Stimulated activated CD8-positive, alpha-beta memory T cell treated with anti-CD3 and anti-CD28 coated beads, Interleukin-2, amount 100 ng/mL, for 1 hour (primary cell): ENCODE measurements at regions not wholly inside any gene's neighbourhood (a gene's known extent, or its start where the extent isn't known, plus 50 kb on each side); places are given as distances from the start of the nearest gene placed in this dataset.
"Not testable (repeated sequence)": the region's sequence is repeated elsewhere in the genome, so short reads cannot be mapped to it uniquely, and the experiment has no call there.

Experiments
- DNase-seq, 2 donors: peaks; one replicate each; pipeline ENCODE4 v3.0.0-alpha.2; 2020; ENCODE audit warnings: low read depth in 2 of 2

DNA sequence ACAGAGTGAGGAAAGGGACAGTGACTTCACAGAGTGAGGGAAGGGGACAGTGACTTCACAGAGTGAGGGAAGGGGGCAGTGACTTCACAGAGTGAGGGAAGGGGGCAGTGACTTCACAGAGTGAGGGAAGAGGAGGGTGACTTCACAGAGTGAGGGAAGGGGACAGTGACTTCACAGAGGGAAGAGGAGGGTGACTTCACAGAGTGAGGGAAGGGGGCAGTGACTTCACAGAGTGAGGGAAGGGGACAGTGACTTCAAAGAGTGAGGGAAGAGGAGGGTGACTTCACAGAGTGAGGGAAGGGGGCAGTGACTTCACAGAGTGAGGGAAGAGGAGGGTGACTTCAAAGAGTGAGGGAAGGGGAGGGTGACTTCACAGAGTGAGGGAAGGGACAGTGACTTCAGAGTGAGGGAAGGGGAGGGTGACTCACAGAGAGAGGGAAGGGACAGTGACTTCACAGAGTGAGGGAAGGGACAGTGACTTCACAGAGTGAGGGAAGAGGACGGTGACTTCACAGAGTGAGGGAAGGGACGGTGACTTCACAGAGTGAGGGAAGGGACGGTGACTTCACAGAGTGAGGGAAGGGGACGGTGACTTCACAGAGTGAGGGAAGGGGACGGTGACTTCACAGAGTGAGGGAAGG, 142.0 kb upstream of the PITRM1 start:
- DNase-seq: not testable (repeated sequence)

DNA sequence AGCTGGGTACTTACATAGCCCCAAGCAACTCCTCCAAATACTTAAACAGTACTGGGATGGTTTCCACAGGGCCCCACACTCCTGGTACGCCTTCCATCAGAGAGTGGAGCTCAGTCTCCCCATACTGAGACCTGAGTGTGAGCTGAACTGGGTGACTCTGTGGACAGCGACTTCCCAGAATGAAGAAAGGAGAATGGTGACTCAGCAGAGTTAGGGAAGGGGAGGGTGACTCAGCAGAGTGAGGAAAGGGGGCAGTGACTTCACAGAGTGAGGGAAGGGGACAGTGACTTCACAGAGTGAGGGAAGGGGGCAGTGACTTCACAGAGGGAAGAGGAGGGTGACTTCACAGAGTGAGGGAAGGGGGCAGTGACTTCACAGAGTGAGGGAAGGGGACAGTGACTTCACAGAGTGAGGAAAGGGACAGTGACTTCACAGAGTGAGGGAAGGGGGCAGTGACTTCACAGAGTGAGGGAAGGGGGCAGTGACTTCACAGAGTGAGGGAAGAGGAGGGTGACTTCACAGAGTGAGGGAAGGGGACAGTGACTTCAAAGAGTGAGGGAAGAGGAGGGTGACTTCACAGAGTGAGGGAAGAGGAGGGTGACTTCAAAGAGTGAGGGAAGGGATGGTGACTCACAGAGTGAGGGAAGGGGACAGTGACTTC, 141.3 kb upstream of the PITRM1 start:
- not testable (repeated sequence) for DNase-seq

DNA sequence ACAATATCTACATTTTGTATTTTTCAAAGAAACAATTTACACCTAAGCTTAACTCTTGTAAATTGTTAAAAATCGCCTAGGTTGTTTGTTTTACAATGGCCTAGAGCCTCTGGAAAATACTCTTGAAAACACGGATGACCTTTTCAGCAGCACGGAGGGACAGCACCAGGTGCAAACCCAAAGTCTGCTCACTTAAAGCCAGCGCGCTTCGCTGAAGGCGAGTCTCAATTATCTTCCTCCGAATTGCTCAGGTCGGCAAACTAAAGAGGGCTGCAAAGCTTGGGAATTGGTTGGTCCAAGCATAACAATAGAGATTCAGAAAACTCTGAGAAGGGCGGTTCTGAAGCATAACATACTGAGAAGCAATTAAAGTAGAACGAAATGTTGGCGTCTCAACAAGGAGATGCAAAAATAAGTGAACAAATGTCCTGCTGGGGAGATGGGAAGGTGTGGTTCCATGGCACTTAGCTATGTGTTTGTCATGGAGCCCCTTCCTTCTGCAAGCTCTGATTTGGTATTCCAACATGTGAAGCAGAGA, 139.9 kb upstream of the PITRM1 start:
- no peak for DNase-seq

DNA sequence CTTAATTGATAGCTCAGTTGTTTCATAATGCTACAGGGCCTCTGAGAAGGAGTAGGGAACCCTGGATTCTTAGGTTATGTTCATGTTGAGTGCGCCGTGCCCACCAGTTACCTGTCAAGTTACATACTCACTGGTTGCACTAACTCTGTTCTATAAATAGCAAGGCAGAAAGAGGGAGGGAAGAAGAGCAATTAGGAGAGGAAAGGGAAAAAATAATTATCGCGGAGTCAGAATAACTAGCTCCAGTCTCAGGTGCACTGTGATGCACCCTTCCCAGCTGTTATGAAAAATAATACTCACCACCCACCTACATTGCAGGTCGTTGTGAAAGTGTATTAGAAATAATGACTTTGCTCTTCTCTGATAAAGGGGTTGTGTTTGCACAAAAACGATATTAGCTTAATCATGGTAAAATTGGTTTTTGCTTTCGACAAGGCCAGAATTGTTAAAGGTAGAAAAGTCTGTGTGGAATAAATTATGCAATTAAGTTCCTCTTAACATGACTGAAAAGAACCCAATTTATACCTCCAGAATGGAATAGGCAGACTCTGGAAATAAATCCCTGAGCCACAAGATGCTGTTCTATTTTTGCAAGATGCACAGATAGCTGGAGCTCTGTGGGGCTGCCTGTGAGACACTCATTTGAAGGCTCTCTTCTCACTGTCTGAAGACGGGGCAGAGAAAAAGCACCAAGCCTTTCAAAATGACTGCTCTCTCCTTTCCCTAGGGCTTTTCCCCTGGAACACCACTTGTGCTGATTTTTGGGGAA, 137.6 kb upstream of the PITRM1 start:
- no peak for DNase-seq

DNA sequence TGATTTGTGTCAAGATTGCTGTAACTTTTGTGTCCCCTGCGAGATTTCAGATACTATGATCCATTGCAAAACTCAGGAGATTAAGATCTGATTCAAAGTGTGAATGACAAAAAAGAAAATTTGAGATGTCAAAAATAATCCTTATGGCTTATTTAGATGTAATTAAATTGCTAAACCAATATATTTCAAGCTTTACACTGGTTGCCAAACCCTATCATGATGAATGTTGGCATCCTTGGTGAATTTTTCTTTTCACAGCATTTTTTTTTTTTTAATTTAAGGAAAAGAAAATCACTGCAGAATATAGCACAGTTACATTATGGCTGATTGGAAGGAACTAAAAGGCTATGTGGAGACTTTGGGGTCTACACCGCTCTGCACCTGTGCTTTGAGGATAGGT, 133.5 kb upstream of the PITRM1 start:
- no peak for DNase-seq

DNA sequence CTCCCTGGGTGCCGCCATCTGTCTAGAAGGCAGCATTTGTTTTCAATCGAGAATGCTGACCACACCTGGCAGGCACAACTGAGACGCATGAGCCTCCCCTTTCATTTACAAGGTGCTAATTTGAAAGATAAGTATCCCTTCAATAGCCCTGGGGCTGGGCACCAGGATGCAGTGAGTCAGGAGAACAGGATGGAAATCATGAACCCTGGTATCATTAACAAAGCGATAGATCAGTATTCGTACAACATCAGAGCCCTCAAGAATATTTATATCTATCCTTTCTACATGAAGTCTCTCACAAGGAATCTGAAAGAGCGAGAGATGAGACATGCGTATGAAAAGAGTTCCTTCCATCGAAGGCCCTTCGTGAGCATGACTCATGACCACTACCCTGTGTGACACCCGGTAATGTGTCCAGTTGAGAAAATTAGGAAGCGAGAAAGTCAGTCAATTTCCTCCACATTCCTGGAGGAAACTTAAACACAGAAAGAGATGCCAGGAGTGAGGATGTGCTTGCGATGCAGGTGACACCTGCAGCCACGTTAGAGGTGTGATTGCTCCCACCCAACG, 123.1 kb upstream of the PITRM1 start:
- no peak for DNase-seq

DNA sequence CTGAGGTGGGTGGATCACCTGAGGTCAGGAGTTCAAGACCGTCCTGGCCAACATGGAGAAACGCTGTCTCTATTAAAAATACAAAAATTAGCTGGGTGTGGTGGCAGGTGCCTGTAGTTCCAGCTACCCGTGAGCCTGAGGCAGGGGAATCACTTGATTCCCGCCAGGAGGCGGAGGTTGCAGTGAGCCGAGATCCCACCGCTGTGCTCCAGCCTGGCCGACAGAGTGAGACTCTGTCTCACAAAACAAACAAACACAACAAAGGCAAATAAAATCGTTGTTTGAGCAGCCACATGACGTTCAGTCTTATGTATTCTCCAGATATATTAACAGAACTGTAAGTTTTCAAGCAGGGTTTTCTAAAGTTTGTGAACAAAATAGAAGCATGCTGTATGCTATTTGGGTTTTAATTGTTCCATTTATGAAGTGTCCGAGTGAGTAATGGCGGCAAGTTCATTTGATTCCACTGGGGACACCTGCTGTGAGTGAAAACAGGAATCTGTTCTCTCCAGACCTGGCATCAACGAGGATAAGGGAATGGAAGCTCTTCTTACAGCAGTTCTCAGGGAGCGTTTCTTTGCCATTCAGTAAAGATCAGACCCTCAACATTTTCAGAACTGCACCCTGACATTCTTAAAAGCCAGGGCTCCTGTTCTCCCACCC, 122.5 kb upstream of the PITRM1 start:
- DNase-seq: no peak

DNA sequence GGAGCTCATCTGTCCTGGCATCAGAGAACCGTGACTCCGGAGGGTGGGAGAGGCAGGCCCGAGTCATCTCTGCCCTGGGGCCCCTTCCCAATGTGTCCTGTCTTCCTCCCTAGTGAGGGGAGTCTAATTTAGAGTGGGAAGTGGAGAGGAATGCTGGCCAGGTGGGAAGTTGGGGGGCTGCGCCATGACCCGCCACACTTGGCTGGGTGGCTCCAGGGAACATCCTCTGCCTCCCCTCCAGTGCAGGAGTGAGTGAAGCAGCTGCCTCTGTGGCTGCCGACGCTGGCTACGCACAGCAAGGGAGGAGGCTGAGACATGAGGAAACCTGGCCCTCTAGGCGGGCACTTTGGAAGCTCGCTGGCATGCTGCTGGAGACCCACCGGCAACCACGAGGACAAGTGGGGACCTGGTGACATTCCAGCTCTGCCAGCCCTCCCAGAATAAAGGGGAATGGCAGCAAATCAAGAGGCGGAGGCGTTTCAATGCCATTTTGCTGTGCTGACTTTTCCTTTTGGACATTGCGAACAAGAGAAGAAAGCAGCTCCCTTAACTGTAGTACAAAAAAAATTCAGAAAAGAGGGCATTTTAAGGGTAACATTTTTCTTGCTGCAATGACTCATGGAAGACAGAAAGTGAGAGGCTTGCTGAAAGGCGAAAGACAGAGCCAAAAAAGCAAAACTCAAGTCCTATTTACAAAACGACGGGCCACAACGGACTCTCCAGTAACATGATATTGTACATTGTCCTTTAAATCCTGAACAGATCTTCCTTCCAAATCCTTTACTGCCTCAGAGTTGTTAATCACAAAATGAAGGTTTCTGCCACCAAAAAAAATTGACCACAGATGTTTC, 121.2 kb upstream of the PITRM1 start:
- DNase-seq: no peak

DNA sequence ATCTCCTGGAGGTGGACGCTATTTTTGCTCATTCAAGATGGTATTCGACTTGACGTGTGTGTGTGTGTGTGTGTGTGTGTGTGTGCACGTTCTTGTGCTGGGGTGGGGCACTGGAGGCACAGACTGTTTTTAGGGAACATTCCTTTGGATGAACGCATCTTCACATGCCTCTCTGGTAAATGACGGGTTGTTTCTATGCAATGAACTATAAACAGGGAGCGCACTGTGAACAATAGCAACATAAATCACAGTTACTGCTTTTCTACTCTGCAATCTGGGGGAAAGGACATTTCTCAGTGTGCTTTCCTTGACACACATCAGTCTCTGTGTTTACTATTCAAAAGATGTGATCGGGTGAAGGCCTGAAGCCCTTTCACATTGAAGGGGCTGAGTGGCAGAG, 120.1 kb upstream of the PITRM1 start:
- no peak for DNase-seq

DNA sequence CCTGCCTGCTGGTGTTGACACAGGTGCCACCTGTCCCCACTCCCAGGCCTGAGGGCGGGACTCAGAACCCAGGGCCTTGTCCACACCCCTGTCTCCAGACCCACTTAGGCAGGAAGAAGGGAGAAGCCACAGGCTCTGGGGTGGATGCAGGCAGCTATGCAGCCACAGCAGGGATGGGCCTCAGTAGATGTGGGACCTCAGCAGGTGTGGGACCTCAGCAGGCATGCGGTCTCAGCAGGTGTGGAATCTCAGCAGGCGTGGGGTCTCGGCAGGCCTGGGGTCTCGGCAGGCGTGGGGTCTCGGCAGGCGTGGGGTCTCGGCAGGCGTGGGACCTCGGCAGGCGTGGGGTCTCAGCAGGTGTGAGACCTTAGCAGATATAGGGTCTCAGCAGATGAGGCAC, 118.0 kb upstream of the PITRM1 start:
- no peak for DNase-seq

DNA sequence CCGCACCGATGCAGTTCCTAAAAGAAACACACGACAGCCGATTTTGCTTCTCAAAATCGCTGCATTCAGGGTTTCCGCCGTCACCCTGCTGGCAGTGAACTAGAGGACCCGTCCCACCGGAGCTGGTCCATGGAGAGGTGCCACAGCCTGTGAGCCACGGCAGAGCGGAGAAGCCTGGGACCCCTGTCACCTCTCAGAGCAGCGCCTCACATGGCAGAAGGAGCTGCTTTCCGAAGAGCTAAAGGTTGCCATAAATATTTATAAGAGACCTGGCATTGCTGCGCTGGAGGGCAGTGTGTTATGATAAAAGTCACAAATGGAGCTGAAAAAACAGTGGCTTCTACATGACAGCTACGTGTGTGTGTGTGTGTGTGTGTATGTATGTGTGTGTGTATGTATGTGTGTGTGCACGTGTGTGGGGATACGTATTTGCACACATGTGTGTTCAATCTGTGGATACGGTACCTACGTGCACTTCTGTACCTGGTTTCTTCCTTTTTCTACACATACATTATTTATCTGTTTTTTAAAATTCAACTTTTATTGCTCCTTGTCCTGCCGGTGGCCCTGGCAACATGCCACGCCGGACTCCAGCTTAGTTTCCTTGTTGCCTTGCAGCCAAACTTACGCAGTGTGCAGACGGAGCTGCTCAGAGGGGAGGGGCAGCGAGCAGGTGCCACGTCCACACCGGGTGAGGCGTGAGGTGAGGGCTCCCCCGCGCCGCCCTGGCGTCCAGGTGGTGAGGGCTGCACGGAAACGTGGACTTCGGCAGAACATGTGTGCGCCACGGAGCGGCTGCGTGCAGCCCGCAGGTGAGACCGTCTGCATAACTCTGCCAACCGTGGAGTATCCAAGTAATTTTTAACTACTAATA, 115.2 kb upstream of the PITRM1 start:
- no peak for DNase-seq

DNA sequence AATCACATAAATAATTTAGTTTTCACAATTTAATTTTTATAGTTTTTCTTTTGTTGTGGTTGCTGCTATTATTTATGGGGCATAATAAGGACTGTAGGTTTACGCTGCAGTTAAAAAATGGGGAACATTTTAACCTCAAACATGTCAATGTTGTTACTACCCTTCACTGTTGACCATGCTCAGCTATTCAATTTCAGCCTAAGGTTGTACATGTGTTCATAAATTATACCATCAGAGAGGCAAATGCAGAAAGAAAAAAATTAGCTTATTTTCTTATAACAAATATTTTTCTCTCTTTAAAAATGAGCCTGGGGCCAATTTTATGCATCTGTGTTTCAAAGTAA, 110.1 kb upstream of the PITRM1 start:
- DNase-seq: no peak

DNA sequence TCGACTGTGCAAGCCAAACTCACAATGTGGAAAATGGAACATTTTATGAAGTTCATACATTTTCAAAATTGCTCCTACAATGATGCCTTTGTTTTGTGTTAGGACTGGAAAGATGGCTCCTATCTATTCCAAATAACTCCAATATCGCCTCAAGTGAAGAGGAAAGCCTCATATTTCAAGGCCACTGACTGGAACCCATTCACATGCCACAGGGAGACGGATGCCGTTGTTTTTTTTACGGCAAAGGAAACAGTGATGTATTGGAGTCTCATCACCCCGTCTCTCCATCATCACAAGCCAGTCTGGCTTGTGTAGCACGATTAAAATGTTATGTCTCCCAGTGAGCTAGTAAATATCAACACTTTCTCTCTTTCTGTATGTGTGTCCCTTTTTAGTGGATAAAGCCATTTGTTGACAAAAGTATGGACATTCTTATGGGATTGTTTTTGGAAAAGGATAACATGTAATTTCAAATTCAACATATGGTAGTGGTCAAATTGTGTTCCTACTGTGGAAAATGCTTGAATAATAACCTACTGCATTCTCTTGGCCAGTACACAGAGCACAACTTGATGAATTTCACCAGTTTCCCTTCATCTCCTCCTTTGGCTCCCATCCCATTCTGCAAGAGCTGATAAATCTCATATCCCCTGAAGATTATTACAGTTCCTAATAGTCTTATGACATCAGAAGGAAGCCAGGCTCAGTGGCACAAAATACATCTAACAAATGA, 109.5 kb upstream of the PITRM1 start:
- no peak for DNase-seq

DNA sequence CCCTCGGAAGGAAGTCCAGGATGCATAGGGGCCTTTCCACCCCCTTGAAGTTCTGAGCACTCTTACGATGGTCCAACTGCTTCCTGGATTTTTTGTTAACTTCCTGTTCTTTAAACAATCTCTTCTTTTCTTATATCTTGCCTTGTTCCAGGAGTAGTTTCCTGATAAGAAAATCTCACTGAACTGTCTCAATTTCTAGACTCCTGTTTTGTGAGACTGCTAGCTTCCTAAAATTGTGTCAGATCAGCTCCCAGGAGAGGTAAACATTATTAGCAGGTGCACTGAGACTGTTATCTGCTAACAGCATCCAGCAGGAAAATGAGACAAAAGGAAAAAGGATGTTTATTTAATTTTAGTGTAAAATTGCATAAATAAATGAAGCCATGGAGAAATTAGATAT, 106.2 kb upstream of the PITRM1 start:
- DNase-seq: no peak

DNA sequence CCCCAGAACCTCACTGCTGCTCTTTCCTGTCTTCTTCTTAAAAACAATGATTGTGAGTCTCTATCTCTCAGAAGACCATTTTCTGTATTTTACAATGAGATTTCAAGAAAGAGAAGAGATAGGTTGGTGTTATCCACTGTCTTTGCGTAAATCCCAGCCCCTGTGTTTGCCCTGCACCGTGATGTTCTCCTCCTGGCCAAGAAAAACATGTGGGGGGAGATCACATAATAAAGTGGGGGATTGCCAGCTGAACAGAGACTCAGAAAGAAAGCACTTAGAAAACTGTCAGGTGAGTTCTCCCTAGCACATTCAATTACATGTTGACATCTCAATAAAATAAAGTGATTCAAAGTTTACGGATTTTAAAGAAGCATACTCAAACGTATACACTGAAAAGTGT, 105.0 kb upstream of the PITRM1 start:
- DNase-seq: no peak

DNA sequence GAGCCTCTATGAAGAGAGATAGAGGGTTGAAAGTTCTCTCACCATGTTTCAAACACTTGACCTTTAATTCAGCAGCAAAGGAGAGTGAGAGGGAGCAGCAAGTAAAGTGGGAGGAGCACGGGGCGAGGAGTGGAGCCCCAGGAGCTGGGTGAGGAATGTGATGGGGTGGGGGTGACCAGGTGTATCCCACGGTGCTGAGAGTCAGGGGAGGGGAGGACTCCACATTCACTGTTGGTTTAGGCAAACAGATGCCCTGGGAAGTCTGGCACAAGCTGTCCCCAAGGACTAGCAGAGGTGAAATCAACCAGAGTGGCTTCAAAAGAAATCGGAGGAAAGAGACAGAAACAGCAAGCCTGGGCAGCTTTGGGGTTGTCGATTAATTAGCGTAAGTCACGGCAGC, 101.8 kb upstream of the PITRM1 start:
- no peak for DNase-seq

DNA sequence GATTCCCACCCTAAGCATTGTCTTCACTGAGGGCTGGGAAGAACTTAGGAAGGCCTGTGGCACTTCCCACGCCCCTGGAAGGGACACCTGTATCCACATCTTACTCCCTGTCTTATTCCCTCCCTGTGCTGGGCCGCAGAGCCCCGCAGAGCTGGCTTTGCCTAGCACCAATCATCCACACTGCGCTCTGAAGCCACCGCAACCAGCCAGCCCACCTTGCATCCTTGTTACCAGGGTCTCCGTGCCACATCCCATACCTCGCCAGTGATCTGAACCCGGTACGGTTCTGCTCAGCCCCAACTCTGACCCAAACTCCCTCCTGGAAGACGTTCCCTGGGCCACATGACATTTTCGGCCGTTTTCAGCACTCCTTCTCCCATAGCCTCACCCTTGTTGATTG, 101.4 kb upstream of the PITRM1 start:
- DNase-seq: no peak

DNA sequence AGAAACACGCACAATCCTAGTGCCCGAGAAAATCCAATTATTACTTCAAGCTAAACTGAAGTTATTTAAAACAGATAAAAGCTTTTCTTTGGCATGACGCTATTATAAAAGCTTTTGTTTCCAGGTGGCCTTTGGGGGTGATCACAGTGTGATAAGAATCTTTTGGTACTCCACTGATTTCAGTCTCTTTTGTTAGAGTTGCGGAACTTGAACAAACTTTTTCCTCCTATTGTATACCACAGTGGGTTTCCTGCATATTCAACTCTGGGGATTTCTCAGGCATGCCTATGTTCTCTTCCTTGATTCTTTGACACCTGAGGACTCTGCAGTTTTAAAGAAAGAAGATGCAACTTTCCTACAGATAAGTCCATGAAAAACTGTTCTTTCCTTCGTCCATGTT, 99.7 kb upstream of the PITRM1 start:
- no peak for DNase-seq

DNA sequence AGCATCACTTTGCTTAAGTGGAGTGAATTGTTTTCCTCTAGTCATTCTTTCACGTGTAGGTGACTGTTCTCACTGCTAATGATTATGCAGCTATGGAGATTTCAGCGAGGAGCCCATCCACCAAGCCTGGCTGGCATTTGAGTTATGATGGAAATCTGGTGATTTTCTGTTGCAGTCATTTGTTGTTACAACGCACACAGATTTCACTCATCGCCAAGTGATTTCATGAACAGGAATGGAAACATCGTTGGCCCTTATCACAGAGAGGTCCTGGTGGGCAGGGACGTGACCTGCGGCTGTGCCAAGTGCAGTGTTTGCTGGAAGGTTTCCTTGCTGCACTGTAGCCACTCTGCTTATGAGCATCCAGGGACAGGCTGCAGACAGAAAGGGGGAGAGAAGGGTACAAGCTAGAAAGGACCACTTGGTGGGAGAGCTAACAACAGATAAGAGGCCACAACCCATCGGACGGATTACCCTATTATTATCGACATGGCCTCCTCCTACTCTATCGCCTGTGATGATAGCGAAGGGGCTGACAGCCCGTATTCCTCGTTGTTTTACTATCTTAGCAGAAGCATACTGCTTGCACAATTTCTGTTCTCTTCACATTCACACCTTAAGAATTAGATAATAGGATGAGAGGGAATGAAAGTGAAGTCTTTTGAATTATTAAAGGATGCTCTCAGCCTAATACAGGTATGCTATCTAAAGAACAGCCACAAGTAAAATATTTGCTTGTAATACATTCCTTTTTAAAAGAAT, 99.0 kb upstream of the PITRM1 start:
- DNase-seq: no peak
